Prostate gland (tissue), 2 donors: ENCODE measurements at regions not wholly inside any gene's neighbourhood (a gene's known extent, or its start where the extent isn't known, plus 50 kb on each side); places are given as distances from the start of the nearest gene placed in this dataset.

Experiments
- DNase-seq: peaks from one replicate; pipeline ENCODE4 v3.0.0-alpha.2; 2019; ENCODE audit warnings: low spot score
- H3K27ac ChIP-seq, 2 donors: fragments of 200-600 bp; sonication (generic); 2 replicates each; pipeline ENCODE4 v1.5.1; 2017 to 2019
- H3K27me3 ChIP-seq: fragments of 200-600 bp; sonication (generic); replicated peaks from 2 replicates; pipeline ENCODE4 v1.5.1; 2019; ENCODE audit not compliant: insufficient read depth
- H3K36me3 ChIP-seq, 2 donors: fragments of 200-600 bp; sonication (generic); 1 replicate in 1 of 2; 2 replicates in 1 of 2; pipeline versions ENCODE4 v1.5.1 to v1.8.1; 2017 to 2019
- H3K4me1 ChIP-seq: fragments of 200-600 bp; sonication (generic); replicated peaks from 2 replicates; pipeline ENCODE4 v1.5.1; 2019
- H3K4me3 ChIP-seq, 2 donors: fragments of 200-600 bp; sonication (generic); 2 replicates each; pipeline ENCODE4 v1.5.1; 2017 to 2019
- H3K9me3 ChIP-seq: fragments of 200-600 bp; sonication (generic); 2 replicates; pipeline ENCODE4 v1.5.1; 2017
- CTCF ChIP-seq, 4 experiments: fragments of 200-600 bp in 2 of 4; fragments of 450-650 bp in 2 of 4; sonication (generic) in 2 of 4; IDR thresholded peaks; 1 replicate in 3 of 4; 2 replicates in 1 of 4; pipeline ENCODE4 v1.5.1; 2016 to 2019; ENCODE audit warnings: antibody characterized with exemption in 4 of 4, mild to moderate bottlenecking in 2 of 4, moderate library complexity in 2 of 4
- POLR2A ChIP-seq: fragments of 450-650 bp; IDR thresholded peaks from one replicate; pipeline ENCODE4 v1.6.1; 2016; ENCODE audit warnings: antibody characterized with exemption, mild to moderate bottlenecking
- POLR2AphosphoS5 ChIP-seq: sonication (generic); formaldehyde crosslinking; IDR thresholded peaks from one replicate; pipeline ENCODE4 v1.6.1; 2017; ENCODE audit warnings: antibody characterized with exemption
- WGBS: methylation state at CpG from one replicate; pipeline ENCODE4 v1.1.5; 2018; 5-methylcytosine and 5-hydroxymethylcytosine counted together
- intact Hi-C: fragments of 100-400 bp; cut with DNase I; formaldehyde crosslinking; loops from one replicate; pipeline ENCODE4 v1.14.2; 2022

- no peak overlapping the region for H3K27ac ChIP-seq
- H3K36me3 ChIP-seq: no peaks in the 10 kb centered on the region
- WGBS: 84% methylated on average over 33 of the region's 33 CpGs
- DNase-seq: no peak
- H3K4me1 ChIP-seq: no peaks in the 10 kb centered on the region
- intact Hi-C loops: no loop called here
- H3K9me3 ChIP-seq: no peaks in the 10 kb centered on the region
- H3K4me3 ChIP-seq: no peak overlapping the region
- no peaks in the 10 kb centered on the region for H3K27me3 ChIP-seq
- TF ChIP-seq POLR2AphosphoS5: no peak
- TF ChIP-seq POLR2A: no peak
- no peak for TF ChIP-seq CTCF (IDR thresholded peaks at IDR 0.05)
Measured at GRCh38 chr22:48612077-48612995, 1215.3 kb downstream of the BRD1 start.

DNA sequence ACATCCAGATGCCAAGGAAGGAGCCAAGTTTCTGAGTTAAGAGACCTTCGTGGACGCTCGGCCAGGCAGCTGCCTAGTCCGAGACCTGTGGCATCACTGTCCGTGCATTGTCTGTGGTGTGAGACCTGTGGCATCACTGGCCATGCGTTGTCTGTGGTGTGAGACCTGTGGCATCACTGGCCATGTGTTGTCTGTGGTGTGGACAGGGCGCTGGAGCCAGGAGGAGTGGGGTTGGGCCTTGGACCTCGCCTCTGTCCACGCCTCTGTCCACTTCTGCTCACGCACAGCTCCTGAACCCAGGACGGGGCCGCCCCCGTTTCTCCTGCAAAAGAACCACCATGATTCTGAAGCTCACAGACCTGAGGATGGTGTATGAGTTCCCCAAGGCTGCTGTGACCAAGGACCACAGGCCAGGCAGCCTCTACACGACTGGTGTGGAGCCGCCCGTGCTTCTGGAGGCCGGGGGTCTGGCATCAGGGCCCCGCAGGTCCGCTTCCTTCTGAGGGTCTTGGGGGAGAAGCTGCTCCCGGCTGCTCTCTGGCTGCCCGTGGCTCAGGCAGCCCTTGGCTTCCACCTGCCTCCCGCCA lies 1218.3 kb downstream of the BRD1 start:
- Histone ChIP-seq H3K27me3 (no peaks in the 10 kb centered on the region), H3K9me3 (no peaks in the 10 kb centered on the region), H3K27ac (no peak overlapping the region), H3K4me3 (no peak overlapping the region), H3K4me1 (no peaks in the 10 kb centered on the region), H3K36me3 (no peaks in the 10 kb centered on the region)
- intact Hi-C loops: no loop called here
- DNase-seq: no peak
- no peak for TF ChIP-seq POLR2AphosphoS5
- no peak for TF ChIP-seq POLR2A
- TF ChIP-seq CTCF (IDR thresholded peaks at IDR 0.05): no peak
- 92% methylated on average over 22 of the region's 22 CpGs for WGBS

DNA sequence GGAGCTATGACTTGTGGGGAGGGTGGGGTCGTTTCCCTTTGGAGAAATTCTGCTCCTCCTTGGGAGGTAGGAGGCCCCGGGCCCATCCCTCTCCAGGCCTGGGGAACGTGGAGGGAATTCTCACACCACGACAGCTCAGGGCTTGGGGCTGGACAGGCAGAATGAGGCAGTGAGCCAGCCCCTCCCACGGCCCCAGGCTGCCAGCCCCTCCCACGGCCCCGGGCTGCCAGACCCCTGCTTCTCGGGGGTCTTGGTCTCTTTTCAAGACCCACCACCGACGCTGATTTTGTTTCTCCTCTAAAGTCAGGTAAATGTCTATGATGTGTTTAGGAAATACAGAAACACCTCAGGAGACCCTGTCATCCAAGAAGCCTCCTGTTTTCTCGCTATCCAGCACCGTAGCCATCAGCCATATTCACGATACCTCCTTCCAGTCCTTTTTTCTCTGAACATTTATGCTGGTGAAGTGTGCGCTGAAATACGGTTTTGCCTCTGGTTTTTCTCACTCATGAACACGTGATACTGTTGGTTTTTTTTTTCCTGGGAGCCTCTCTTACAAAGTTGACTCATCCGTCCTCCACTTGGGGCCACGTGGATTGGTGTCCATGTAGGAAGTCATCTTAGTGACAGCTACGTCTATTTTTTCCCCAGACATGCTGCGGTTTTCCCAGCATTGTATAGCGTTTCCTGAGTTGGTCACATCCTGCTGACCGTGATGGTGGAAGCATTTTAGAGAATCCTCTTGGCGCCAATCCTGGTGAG lies 1219.6 kb downstream of the BRD1 start:
- no peak for DNase-seq
- TF ChIP-seq CTCF (IDR thresholded peaks at IDR 0.05): no peak
- TF ChIP-seq POLR2A: no peak
- TF ChIP-seq POLR2AphosphoS5: no peak
- intact Hi-C loops: no loop called here

GRCh38 chr22:48606684-48607307 lies 1220.9 kb downstream of the BRD1 start:
- 70% methylated on average over 16 of the region's 16 CpGs for WGBS
- no peaks in the 10 kb centered on the region for H3K36me3 ChIP-seq
- H3K4me3 ChIP-seq: no peak overlapping the region
- TF ChIP-seq POLR2A: no peak
- TF ChIP-seq CTCF (IDR thresholded peaks at IDR 0.05): no peak
- TF ChIP-seq POLR2AphosphoS5: no peak
- intact Hi-C loops: no loop called here
- H3K27ac ChIP-seq: no peak overlapping the region
- no peaks in the 10 kb centered on the region for H3K9me3 ChIP-seq
- no peaks in the 10 kb centered on the region for H3K27me3 ChIP-seq
- no peak for DNase-seq
- no peaks in the 10 kb centered on the region for H3K4me1 ChIP-seq

More for the DNA sequence above, 1219.6 kb downstream of the BRD1 start:
- no peaks in the 10 kb centered on the region for H3K27me3 ChIP-seq
- no peaks in the 10 kb centered on the region for H3K4me1 ChIP-seq
- H3K4me3 ChIP-seq: no peak overlapping the region
- H3K36me3 ChIP-seq: no peaks in the 10 kb centered on the region
- no peaks in the 10 kb centered on the region for H3K9me3 ChIP-seq
- H3K27ac ChIP-seq: no peak overlapping the region
- WGBS: 68% methylated on average over 23 of the region's 23 CpGs
